Breast epithelium (tissue), 4 donors: ENCODE measurements at regions not wholly inside any gene's neighbourhood (a gene's known extent, or its start where the extent isn't known, plus 50 kb on each side); places are given as distances from the start of the nearest gene placed in this dataset.

Experiments used
- DNase-seq, 2 donors: peaks; one replicate each; pipeline ENCODE4 v3.0.0-alpha.2; 2019; ENCODE audit warnings: low spot score in 2 of 2
- H3K27ac ChIP-seq, 2 donors: fragments of 200-600 bp; sonication (generic) in 1 of 2; one replicate each; pipeline ENCODE4 v1.5.1; 2016 to 2019; ENCODE audit warnings: mild to moderate bottlenecking in 1 of 2
- H3K27me3 ChIP-seq, 2 donors: fragments of 200-600 bp; sonication (generic) in 1 of 2; one replicate each; pipeline versions ENCODE4 v1.5.1 to v1.6.0; 2017 to 2019; ENCODE audit warnings: control low read depth in 1 of 2, mild to moderate bottlenecking in 1 of 2
- H3K36me3 ChIP-seq: fragments of 200-600 bp; one replicate; pipeline ENCODE4 v1.5.1; 2019
- H3K4me1 ChIP-seq, 2 donors: fragments of 200-600 bp; sonication (generic); one replicate each; pipeline ENCODE4 v1.5.1; 2016 to 2019; ENCODE audit warnings: control low read depth in 1 of 2
- H3K4me3 ChIP-seq, 3 donors: fragments of 200-600 bp; sonication (generic); 1 replicate in 2 of 3; 2 replicates in 1 of 3; pipeline ENCODE4 v1.5.1; 2016 to 2019; ENCODE audit warnings: mild to moderate bottlenecking in 3 of 3, moderate library complexity in 2 of 3
- H3K9me3 ChIP-seq, 2 donors: fragments of 200-600 bp; sonication (generic) in 1 of 2; one replicate each; pipeline ENCODE4 v1.5.1; 2016 to 2019; ENCODE audit warnings: control low read depth in 1 of 2
- POLR2A ChIP-seq: fragments of 450-650 bp; IDR thresholded peaks from one replicate; pipeline ENCODE4 v1.6.1; 2016; ENCODE audit warnings: antibody characterized with exemption, mild to moderate bottlenecking, moderate library complexity
- POLR2AphosphoS5 ChIP-seq, 3 donors: sonication (generic); formaldehyde crosslinking; IDR thresholded peaks; one replicate each; pipeline ENCODE4 v1.6.1; 2017; ENCODE audit warnings: antibody characterized with exemption in 3 of 3
- intact Hi-C: fragments of 100-400 bp; cut with DNase I; formaldehyde crosslinking; loops from one replicate; pipeline ENCODE4 v1.15.1; 2023; ENCODE audit warnings: low total_unique reads
- TF ChIP-seq, protein P1 (sequence below), 3 donors: fragments of 450-650 bp; IDR thresholded peaks; one replicate each; pipeline ENCODE4 v1.5.1; 2016 to 2017; ENCODE audit warnings: antibody characterized with exemption in 3 of 3, mild to moderate bottlenecking in 3 of 3, moderate library complexity in 3 of 3

GRCh38 chr20:19832875-19833274, 74.8 kb downstream of the RIN2 start:
- H3K36me3 ChIP-seq: no peaks in the 10 kb centered on the region
- no peak for DNase-seq
- no peaks in the 10 kb centered on the region for H3K27me3 ChIP-seq
- H3K4me1 ChIP-seq: no peaks in the 10 kb centered on the region
- no peak overlapping the region for H3K4me3 ChIP-seq
- intact Hi-C loops: no loop called here
- H3K9me3 ChIP-seq: no peaks in the 10 kb centered on the region
- H3K27ac ChIP-seq: no peak overlapping the region
- TF ChIP-seq POLR2AphosphoS5 (IDR thresholded peaks at IDR 0.05): no peak
- TF ChIP-seq POLR2A: no peak
- TF ChIP-seq, protein P1, sequence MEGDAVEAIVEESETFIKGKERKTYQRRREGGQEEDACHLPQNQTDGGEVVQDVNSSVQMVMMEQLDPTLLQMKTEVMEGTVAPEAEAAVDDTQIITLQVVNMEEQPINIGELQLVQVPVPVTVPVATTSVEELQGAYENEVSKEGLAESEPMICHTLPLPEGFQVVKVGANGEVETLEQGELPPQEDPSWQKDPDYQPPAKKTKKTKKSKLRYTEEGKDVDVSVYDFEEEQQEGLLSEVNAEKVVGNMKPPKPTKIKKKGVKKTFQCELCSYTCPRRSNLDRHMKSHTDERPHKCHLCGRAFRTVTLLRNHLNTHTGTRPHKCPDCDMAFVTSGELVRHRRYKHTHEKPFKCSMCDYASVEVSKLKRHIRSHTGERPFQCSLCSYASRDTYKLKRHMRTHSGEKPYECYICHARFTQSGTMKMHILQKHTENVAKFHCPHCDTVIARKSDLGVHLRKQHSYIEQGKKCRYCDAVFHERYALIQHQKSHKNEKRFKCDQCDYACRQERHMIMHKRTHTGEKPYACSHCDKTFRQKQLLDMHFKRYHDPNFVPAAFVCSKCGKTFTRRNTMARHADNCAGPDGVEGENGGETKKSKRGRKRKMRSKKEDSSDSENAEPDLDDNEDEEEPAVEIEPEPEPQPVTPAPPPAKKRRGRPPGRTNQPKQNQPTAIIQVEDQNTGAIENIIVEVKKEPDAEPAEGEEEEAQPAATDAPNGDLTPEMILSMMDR (IDR thresholded peaks at IDR 0.05): no peak

DNA sequence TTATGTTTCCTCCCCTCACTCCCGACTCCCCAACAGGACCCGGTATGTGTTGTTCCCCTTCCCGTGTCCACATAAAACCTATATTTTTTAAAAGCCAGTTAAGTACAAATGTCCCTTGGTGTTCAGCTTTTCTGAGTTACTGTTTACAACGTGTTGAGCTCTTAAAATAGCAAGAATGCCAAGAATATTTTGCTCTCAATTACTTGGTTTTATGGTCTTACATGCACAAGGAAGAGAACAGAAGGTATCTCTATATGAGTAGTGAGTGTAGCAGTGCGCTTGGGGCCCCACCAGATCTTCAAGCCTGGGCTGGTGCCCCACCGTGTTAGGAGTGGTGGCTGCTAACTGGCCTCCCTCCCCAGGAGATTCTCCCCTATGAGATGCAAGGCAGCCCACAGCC, 75.3 kb downstream of the RIN2 start:
- H3K27me3 ChIP-seq: no peaks in the 10 kb centered on the region
- no peak overlapping the region for H3K27ac ChIP-seq
- H3K4me1 ChIP-seq: no peaks in the 10 kb centered on the region
- H3K4me3 ChIP-seq: no peak overlapping the region
- TF ChIP-seq, protein P1 (IDR thresholded peaks at IDR 0.05): no peak
- no peak for TF ChIP-seq POLR2AphosphoS5 (IDR thresholded peaks at IDR 0.05)
- no peak for TF ChIP-seq POLR2A
- no peaks in the 10 kb centered on the region for H3K9me3 ChIP-seq
- intact Hi-C loops: no loop called here
- no peaks in the 10 kb centered on the region for H3K36me3 ChIP-seq
- no peak for DNase-seq

DNA sequence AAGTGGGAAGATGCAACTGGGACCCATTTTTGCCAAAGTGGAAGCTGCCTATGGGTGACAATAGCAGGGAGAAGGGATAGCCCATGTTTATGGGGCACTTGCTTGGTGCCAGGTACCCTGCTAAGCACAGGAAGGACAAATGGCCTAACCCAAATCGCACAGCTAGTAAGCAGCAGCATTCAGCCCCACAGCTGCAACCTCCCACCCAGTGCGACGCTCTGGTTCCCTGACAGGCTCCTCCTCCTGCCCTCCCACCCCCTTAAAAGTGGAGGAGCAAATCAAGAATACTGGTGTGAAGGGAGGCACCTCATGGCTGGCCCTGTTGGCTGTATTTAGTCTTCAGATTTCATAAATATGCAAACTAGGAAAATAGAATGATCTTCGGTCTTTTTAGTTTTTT, 76.2 kb downstream of the RIN2 start:
- Histone ChIP-seq H3K27me3 (no peaks in the 10 kb centered on the region), H3K36me3 (no peaks in the 10 kb centered on the region), H3K27ac (no peak overlapping the region), H3K4me1 (no peaks in the 10 kb centered on the region), H3K4me3 (no peak overlapping the region), H3K9me3 (no peaks in the 10 kb centered on the region)
- TF ChIP-seq POLR2A (no peak), POLR2AphosphoS5 (IDR thresholded peaks at IDR 0.05) (no peak)
- TF ChIP-seq, protein P1 (IDR thresholded peaks at IDR 0.05): no peak
- intact Hi-C loops: no loop called here
- no peak for DNase-seq

DNA sequence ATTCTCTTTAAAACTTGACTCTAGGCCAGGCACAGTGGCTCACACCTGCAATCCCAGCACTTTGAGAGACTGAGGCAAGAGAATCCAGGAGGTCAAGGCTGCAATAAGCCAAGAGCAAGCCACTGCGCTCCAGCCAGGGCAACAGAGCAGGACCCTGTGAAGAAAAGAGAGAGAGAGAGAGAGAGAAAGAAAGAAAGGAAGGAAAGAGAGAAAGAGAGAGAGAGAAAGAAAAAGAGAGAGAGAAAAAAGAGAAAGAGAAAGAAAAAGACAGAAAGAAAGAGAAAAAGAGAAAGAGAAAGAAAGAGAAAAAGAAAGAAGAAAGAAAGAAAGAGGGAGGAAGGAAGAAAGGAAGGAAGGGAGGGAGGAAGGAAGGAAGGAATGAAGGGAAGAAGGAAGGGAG, 76.7 kb downstream of the RIN2 start:
- Histone ChIP-seq H3K9me3 (no peaks in the 10 kb centered on the region), H3K4me3 (no peak overlapping the region), H3K4me1 (no peaks in the 10 kb centered on the region), H3K27ac (no peak overlapping the region), H3K36me3 (no peaks in the 10 kb centered on the region), H3K27me3 (no peaks in the 10 kb centered on the region)
- intact Hi-C loops: no loop called here
- no peak for DNase-seq
- TF ChIP-seq POLR2A (no peak), POLR2AphosphoS5 (IDR thresholded peaks at IDR 0.05) (no peak)
- TF ChIP-seq, protein P1 (IDR thresholded peaks at IDR 0.05): no peak

GRCh38 chr20:19835533-19836222, 77.6 kb downstream of the RIN2 start:
- Histone ChIP-seq H3K27ac (no peak overlapping the region), H3K27me3 (no peaks in the 10 kb centered on the region), H3K9me3 (no peaks in the 10 kb centered on the region), H3K4me1 (no peaks in the 10 kb centered on the region), H3K4me3 (no peak overlapping the region), H3K36me3 (no peaks in the 10 kb centered on the region)
- no peak for TF ChIP-seq POLR2A
- TF ChIP-seq, protein P1 (IDR thresholded peaks at IDR 0.05): no peak
- TF ChIP-seq POLR2AphosphoS5 (IDR thresholded peaks at IDR 0.05): no peak
- no peak for DNase-seq
- intact Hi-C loops: no loop called here
